ENCODE measurements at regions not wholly inside any gene's neighbourhood (a gene's known extent, or its start where the extent isn't known, plus 50 kb on each side); places are given as distances from the start of the nearest gene placed in this dataset.

DNA sequence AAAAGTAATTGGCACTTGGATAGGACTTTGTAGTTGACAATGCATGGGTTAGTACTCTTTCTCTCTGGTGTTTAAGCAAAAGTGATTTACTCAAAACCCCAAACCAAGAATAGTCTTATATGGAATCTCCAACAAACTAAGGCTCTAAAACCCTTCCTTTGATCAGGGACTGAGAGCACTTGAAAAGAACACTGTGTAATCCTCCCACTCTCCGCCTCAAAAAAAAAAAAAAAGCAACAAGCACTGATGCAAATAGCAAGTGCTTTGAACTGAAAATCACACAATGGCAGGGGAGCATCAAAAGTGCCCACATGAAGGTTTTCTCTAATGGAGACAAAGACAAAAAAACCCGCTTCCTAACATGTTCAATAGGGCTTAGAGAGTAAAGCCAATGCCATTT, 467.9 kb upstream of the AUTS2 start:
- no peak for DNase-seq

DNA sequence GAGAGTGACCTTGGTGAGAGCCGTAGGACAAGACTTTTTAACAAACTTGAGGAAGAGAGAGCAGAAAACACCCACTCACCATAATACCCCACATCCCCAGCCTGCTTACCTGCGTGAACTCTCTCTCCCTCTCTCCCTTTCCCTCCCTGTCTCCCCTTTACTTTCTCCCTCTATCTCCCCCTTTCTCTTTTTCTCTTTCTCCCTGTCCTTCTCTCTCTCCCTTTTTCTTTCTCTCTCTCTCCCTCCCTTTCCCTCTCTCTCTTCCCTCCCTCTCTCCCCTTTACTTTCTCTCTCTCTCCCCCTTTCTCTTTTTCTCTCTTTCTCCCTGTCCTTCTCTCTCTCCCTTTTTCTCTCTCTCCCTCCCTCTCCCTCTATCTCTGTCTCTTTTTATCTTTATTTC, 464.0 kb upstream of the AUTS2 start:
- DNase-seq: no peak

DNA sequence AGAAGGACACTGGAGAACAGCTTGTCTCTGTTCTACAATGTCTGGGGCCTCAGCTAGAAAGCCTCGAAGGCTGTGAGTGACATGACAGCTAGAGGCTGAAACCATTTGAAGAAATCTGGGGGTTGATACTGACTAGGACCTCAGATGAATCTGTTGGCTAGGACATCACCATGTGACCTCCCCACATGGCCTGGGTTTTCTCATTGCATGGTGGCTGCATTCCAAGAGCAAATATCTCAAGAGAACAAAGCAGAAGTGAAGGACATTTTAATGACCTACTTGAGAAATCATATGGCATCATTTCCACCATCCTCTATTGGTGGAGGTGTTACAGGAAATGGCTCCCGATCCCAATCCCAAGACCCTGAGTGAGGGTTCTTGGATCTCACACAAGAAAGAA, 450.6 kb upstream of the AUTS2 start:
- no peak for DNase-seq

DNA sequence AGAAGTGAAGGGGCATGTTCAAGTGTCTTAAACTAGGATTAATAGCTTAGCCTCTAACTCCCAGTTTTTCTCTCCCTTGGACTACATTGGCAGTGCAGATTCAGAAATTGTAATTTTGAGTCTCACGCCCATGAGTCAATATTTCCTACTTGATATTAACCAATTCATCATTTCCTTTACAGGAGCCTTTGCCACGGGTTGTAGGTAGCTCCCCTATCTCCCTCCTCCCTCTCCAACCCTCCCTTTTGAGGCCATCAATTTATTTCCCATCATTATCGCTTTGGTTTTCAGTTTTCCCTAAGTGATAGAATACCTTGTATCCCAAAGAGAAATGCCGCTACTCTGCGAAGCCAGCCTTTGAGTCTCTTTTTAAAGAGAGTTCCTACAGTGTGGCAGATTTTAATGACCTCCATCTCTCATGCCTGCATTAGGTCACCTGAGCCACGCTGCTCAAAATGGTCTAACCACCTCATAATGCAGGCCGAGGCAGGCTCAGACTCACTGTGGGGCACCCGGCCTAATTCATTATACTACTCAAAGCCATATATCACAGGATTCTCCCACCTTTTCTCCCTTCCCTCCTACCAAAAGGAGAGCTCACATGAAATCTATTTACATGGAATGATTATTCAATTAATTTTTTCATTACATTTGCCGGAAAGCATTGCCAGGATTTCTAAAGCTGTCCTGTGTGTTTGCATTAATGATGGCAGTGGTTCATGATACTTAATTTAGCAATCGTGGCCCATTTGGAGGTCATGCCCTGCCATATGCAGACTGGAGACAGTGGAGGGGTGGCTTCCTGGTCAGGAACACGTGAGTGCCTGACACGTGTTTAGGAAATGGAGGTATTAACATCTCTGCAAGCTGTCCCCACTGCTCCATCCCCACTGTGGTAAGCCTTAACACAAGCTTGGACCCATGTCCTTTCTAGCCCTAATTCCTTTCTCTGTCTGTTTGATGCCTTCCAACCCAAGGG, 448.2 kb upstream of the AUTS2 start:
- no peak for DNase-seq

DNA sequence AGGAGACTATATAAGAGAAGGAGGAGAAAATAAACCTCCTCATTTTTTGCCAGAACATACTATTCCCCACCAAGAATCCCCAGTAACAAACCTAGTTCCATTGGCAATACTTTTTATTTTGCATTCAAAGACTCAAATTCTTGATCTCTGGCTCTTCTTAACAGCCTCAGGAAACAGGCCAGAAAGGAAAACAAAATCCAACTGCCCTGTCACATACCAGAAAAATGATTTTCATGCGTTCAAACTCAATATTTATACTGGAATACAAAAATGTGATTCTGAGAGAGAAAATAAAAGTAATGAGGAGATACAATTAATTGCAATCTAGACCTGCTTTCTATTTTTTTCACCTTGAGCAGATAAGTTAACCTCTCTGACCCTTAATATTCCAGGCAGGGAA, 435.9 kb upstream of the AUTS2 start:
- no peak for DNase-seq

DNA sequence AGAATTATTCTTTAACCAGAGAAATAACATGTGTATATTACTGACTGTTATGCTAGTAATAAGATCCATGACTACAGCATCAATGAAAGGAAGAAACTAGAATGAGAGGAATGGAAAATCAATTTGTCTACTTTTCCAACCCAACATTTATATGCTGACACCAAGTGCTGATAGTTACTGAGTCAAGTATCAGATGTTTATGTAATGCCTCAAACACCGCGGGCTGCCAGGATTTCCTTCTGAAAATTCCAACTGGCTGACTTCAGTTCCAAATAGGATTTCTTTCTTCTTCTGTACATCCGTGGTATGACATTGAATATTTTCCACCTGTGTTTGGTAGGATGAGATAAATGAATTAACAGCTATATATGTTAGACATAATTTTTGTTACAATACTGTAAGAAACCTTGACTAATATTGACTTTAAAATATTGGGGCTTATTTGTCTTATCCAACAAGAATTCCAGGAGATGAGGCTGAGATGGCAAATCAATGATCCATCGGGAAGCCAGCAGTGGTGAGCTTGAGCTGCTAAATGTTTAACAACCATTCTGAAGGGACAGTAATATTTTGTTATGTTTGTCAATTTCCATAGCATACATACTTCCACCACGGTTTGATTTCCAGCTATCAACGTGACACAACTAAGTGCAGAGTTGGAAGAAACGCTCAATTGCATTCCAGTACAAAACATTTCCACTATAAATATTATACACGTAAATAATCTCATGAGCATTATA, 435.2 kb upstream of the AUTS2 start:
- no peak for DNase-seq

DNA sequence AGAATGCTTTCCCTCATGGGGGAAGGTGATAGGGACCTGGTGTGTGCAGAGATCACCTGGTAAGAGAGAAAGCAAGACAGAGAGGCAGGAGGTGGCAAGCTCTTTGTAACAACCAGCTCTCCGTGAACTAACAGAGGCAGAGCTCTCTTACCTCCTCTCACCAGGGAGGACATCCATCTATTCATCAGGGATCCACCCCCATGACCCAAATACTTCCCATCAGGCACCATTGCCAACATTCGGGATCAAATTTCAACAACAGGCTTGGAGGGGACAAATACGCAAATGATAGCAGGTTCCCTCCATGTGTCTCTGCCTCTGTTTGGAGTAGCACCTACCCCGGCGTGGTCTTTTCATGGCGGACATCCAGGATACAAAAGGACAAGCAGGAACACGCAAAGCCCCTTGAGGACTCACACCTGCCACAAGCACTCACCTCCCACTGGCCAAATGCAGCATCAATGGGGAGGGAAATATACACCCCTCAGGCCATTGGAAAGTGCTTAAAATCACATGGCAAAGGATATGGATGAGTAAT, 431.2 kb upstream of the AUTS2 start:
- no peak for DNase-seq

DNA sequence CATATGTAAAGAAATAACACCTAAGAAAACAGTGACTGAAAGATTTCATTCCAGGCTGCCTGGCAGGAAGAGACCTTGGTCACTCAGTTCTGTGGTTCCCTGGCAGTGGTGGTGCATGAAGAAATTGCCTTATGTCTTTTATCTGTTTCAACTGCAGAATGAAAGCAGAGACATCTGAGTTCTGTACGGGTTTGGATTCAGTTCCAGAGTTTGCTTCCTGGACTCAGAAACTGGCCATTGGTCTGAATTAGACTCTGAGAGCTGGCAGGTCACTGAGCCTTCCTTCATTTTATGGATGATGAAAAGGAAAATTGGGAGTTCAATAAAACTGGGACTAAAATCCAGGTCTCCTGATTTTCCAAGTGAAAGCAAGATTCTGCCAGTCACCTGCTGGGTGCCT, 428.9 kb upstream of the AUTS2 start:
- no peak for DNase-seq

DNA sequence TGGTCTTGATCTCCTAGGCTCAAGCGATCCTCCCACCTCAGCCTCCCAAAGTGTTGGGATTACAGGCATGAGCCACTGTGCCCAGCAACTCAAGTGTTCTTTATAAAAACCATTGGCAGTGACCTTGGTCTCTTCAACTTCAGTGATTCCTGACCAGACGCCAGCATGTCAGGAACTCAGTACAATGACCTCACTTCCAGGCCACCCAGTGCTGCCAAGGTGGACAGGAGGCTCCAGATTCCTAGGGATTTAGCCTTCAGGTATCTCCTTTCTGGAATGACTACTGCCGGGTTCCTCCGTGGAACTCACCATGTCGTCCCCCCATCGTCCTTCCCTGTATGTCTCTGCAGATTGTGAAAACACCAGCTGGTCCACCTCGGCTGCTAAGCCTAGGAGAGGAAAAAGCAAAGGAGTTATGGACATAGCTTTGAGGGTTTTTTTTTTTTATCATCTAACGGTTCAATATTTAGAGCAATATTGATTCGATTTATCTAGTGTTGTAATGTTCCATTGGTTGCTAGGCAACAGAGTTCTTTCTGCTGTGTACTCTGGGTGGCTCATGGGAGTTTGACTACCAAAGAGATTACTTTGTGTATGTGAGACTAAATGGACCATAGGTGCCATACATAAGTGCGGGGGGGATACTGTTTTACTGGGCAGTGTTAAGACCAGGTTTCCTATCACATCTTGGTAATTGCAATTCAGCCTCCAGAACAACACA, 425.8 kb upstream of the AUTS2 start:
- no peak for DNase-seq

DNA sequence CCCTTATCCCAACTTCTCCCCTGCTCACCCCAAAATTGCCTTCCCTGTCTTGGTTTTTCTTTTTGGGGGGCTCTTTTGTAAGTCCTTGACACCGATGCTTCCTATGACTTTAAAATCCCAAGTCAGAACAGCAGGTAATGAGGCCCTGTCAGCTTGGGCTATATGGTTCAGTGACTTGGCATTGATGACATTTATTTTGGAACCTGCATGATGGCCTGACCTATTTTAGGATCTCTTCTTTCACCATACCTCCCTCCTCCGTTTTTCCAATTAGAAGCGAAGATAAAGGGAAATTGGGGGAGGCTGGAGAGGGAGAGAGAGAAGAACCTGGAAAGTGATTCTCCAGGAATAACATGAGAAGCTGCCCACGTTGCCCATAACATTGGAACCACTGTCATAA, 424.9 kb upstream of the AUTS2 start:
- DNase-seq: no peak

DNA sequence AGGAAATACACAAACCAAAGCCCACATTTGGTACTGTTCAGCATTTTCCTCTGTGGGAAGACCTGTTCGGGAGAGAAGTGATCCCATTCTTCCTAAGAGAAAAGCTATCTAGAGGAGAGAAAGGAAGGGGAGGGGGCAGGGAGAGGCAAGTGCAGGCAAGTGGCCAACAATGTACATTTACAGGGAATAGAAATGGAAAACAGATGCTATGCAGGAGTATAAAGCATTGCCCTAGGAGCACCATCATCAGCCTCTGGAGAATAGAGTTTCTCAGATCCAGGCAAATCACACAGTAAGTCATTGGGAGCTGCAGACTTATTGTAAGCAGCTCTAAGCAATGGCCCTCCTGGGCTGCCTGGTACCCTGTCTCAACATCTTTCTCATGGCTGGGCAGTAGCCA, 424.4 kb upstream of the AUTS2 start:
- DNase-seq: no peak

DNA sequence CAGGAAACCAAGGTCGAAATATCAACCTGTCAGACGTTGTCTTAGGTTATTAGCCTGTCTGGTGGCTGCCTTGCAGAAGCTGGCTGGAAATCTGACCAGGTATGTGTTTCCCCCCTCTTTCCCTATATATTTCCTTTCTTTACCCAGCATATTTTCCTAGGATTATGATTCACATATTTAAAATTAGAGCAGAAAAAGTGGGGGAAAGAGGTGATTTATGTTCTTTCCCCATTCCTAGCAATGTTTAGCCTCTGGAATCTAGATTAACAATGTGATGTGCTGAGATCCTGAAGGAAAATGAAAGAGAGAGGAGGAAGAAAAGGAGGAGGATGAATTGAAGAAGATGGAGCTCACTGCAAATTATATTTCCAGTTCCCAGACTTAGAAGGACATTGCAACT, 421.4 kb upstream of the AUTS2 start:
- no peak for DNase-seq

DNA sequence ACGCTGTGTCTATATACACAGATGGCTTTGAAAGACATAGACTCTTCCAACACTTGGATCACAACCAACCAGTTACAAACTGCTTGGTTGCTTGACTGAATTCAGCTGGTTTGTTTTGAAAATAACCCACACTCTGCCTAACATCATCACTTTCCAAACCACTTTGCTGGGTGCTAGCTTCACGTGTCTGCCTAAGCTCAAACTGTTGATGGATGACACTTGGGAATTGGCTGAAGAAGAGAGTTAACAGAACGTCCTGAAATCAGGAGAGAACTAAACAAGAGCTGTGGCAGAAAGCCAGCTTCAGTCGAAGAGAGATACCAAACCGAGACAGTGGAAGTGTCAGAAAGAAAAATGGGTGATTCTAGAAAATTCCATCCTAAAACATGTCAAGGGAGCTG, 420.8 kb upstream of the AUTS2 start:
- no peak for DNase-seq

DNA sequence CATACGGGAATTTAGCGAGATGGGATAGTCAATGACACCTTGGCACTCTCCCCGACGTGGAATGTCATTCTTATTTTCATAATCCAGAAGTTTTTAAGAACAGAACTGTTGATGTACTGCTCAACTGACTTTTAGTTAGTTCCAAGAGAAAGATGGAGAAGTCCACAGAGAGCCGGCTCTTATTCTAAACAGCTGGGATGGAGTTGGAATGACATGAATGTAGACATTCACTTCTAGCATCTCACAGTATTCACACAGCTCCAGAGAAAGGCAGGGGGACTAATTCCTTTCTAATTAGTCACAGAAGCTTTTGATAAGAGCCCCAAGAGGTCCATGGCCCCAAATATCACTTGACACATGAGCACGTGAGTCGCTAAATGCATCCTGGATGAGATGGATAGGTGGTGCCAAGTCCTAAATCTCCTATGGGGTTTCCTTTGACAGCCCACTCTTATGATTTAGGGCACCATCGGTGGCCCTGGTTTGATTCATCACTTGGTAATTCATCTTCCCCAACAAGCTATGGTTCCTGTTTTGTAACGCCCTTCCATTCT, 420.3 kb upstream of the AUTS2 start:
- DNase-seq: no peak

DNA sequence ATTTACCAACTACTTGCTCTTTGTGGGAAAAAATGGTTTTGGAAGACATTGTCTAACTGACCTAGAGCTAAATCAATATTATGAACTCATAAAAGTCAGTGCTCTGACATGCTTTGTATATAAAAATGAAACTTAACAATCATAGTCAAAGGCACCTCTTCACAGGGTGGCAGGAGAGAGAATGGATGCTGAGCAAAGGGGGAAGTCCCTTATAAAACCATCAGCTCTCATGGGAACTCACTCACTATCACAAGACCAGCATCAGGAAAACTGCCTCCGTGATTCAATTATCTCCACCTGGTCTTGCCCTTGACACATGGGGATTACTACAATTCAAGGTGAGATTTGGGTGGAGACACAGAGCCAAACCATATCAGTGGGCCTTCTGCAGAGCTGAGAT, 417.6 kb upstream of the AUTS2 start:
- DNase-seq: no peak

DNA sequence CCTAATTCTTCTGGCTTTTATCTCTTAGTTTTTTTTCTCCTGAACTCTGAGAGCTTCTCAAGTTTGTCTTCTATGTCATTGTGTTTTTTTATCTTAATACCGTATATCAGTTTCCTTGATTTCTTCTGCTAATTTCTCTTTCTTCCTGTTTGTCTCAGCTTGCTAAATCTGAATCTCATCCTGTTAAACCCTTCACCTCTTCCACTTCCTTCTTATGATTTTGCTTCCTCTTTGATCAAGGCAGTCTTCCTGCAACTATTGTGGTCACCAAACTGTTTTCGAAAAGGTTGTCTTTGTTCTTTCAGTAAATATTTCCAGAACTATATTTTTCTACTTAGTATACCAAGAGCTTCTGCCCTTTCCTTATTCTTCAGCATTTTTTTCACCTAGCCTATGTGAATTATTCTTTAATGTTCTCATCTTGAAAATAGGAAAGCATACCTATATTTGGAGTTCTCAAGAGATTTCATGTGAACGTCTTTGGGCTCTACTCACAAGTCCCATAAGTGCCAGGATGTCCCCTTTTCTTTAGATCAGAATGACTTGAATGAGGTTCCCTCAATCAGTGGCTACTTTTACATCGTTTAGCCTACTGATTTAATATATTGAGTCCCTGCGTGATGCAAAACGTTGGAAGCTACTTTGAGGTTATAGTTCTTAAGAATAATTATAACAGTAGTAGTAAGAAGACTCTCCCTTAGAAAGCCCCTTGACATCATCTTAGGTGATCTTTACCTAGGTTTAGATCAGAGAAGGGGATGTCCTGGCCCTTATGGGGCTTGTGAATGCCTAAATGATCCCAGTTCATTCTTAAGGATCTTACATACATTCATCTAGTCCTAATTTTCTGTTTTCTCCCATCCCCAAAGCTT, 415.4 kb upstream of the AUTS2 start:
- no peak for DNase-seq

DNA sequence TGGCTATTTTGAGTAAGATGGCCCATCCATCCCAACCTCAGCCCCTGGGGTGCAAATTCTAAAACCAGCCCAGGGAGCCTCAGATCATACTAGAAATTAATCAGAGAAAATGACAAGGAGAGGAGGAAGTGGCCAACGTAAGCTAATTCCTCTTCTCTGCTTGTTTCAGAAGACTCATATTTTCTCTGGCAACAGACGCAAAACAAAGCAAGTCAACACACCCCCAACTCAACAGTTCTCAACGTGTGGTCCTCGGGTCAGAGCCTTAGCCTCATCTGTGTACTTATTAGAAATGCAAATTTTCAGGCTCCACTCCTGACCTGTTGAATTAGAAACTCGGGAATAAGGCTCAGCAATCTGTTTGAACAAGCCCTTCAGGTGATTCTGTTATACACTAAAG, 413.9 kb upstream of the AUTS2 start:
- DNase-seq: no peak

DNA sequence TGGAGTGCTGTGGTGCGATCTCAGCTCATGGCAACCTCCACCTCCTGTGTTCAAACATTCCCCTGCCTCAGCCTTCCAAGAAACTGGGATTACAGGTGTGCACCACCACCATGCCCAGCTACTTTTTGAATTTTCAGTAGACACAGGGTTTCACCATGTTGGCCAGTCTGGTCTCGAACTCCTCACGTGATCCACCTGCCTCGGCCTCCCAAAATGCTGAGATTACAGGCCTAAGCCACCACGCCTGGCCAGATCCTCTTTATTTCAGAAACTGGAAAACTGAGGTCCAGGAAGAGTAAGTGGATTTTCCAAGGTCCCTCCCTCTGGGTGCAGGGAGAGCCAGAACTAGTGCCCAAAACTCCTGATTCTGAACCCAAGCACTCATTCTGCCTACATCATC, 413.1 kb upstream of the AUTS2 start:
- no peak for DNase-seq

DNA sequence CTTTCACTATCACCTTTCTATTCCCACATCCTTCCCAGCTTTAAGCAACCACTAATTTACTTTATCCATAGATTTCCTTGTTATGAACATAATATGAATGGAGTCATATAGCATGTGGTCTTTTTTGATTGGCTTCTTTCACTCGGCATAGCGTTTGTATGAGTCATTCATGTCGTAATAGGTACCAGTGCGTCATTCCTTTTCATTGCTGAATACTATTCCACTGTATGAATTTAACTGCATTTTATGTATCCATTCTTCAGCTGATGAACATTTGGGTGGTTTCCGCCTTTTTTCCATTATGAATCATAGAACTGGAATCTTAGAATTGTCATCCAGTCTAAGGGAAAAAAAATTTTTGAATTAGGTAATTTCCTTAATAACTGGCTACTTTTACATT, 411.3 kb upstream of the AUTS2 start:
- no peak for DNase-seq

DNA sequence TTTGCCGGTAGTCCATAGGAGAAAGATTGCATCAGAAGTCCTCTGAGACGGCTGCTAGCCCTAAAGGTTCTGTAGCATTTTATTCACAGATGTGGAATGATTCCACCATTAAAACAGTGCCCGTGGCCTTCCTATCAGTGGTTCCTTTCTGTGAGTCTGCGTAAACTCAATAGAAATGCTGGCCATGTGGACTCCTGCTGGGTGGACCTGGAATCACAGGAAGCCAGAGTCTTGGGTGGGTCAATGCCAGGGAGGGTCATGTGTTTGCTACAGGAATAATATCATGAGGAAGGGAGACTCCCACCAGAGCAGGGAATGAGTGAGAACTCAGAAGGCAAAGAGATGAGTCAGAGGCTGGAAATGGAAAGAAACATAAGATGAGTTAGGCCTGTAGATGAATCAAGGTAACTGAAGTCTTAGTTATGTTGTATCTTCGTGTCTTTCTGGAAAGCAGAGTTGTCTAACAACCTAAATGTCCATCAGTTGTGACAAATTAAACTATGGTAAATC, 410.4 kb upstream of the AUTS2 start:
- no peak for DNase-seq

DNA sequence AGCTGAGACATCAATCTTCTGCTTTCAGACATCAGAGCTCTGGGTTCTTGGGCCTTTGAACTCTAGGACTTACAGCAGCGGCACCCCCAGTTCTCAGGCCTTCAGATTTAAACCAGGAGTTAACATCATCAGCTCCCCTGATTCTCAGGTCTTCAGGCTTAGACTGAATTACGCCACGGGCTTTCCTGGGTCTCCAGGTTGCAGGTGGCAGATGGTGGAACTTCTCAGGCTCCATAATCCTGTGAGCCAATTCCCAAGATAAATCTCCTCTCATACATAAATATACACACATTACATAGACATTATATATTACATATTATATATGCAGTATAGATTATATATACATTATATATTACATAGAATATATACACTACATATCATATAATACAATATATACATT, 408.9 kb upstream of the AUTS2 start:
- DNase-seq: no peak

DNA sequence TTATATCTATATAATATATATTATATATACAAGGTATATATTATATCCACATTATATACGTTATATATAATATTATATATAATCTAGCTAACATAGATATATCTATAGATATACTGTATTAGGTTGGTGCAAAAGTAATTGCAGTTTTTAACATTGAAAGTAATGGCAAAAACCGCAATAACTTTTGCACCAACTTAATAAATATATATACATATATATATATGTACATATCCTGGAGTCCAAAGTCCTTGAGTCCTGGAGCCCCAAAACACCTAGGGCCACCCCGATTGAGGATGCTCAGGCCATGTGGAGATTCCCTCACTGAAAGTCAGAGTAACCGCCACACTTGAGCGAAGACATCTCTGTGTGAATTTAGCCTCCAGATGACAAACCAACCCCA, 408.2 kb upstream of the AUTS2 start:
- DNase-seq: no peak

All from GOT3 (cell line).